Endothelial cell of umbilical vein (primary cell): ENCODE measurements at regions not wholly inside any gene's neighbourhood (a gene's known extent, or its start where the extent isn't known, plus 50 kb on each side); places are given as distances from the start of the nearest gene placed in this dataset.

ENCODE experiments used
- CTCF ChIP-seq, 2 donors: IDR thresholded peaks; 1 replicate in 1 of 2; 2 replicates in 1 of 2; pipeline ENCODE4 v1.5.1; 2011; ENCODE audit warnings: low read length in 2 of 2, mild to moderate bottlenecking in 2 of 2, moderate library complexity in 2 of 2, control low read depth in 1 of 2, inconsistent platforms in 1 of 2, low read depth in 1 of 2; ENCODE audit not compliant: insufficient read depth in 1 of 2; ENCODE audit errors: extremely low read depth in 1 of 2
- EZH2 ChIP-seq: IDR thresholded peaks from 2 replicates; pipeline ENCODE4 v1.6.1; 2012; ENCODE audit warnings: borderline replicate concordance, low read depth, mild to moderate bottlenecking, moderate library complexity, low read length, inconsistent platforms; ENCODE audit not compliant: severe bottlenecking
- FOS ChIP-seq: IDR thresholded peaks from 2 replicates; pipeline ENCODE4 v1.6.1; 2011; ENCODE audit warnings: mild to moderate bottlenecking, low read length, moderate library complexity, borderline replicate concordance; ENCODE audit not compliant: insufficient read depth
- GATA2 ChIP-seq: IDR thresholded peaks from 2 replicates; pipeline ENCODE4 v1.7.0; 2011; ENCODE audit warnings: low read depth, mild to moderate bottlenecking, moderate library complexity, mixed read lengths, low read length; ENCODE audit not compliant: insufficient read length, insufficient read depth
- JUN ChIP-seq: IDR thresholded peaks from 2 replicates; pipeline ENCODE4 v1.6.1; 2011; ENCODE audit warnings: borderline replicate concordance, low read depth; ENCODE audit not compliant: insufficient read length, insufficient read depth
- MAX ChIP-seq: IDR thresholded peaks from 2 replicates; pipeline ENCODE4 v1.6.1; 2011; ENCODE audit not compliant: insufficient read depth, insufficient read length
- MYC ChIP-seq: IDR thresholded peaks from one replicate; pipeline ENCODE4 v1.6.1; 2011; ENCODE audit warnings: mild to moderate bottlenecking, low read depth, low read length
- POLR2A ChIP-seq: IDR thresholded peaks from 2 replicates; pipeline ENCODE4 v1.6.1; 2012; ENCODE audit warnings: low read depth, mild to moderate bottlenecking, control low read depth, low read length
- POLR2AphosphoS5 ChIP-seq: IDR thresholded peaks from 2 replicates; pipeline ENCODE4 v1.6.1; 2012; ENCODE audit warnings: low read depth, mild to moderate bottlenecking, control low read depth, low read length, moderate library complexity; ENCODE audit not compliant: insufficient read depth

GRCh38 chr3:65145680-65146079, 457.9 kb upstream of the ADAMTS9 start:
- TF ChIP-seq EZH2 = no peak
- TF ChIP-seq FOS = no peak
- no peak for TF ChIP-seq POLR2AphosphoS5
- TF ChIP-seq POLR2A = no peak
- no peak for TF ChIP-seq CTCF (IDR thresholded peaks at IDR 0.05; ENCODE audit: extremely low read depth in 1 of 2, insufficient read depth in 1 of 2, low read depth in 1 of 2, low read length in 2 of 2)
- no peak for TF ChIP-seq MYC
- TF ChIP-seq MAX = no peak
- no peak for TF ChIP-seq JUN
- no peak for TF ChIP-seq GATA2
